ENCODE measurements at regions not wholly inside any gene's neighbourhood (a gene's known extent, or its start where the extent isn't known, plus 50 kb on each side); places are given as distances from the start of the nearest gene placed in this dataset.
"Not testable (repeated sequence)": the region's sequence is repeated elsewhere in the genome, so short reads cannot be mapped to it uniquely, and the experiment has no call there.

- H3K36me3 Mint-ChIP-seq (ENCODE audit: insufficient read depth) = no peaks in the 10 kb centered on the region
- no peak overlapping the region for H3K27ac Mint-ChIP-seq
- H3K9me3 Mint-ChIP-seq (ENCODE audit: low read depth) = no peaks in the 10 kb centered on the region
- no peak for TF ChIP-seq CTCF (IDR thresholded peaks at IDR 0.05; ENCODE audit: unreplicated experiment)
- no peaks in the 10 kb centered on the region for H3K4me1 Mint-ChIP-seq (ENCODE audit: low read depth)
- no peaks in the 10 kb centered on the region for H3K27me3 Mint-ChIP-seq
- no peak for DNase-seq (ENCODE audit: low spot score, unreplicated experiment)
- no peak overlapping the region for H3K4me3 Mint-ChIP-seq (ENCODE audit: low read depth)
Measured at GRCh38 chr7:85805249-85805648, 618.4 kb upstream of the SEMA3D start.

DNA sequence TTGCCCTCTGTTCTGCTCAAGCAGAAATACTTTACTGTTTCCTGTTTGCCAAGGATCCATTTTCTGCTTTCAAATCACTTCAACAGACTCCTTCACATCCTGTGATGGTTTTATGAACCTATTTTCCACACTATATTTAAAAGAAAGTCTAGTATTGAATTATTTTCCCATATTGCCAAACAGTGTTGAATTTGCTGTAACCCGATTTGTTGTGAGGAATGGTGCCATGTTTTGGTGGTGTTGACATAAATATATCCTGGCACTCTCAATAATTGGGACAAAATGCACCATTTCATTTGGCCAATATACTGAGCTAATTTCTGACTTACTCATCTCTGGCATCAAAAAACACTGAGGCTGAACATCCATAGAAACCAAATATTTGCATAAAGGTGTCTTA is 615.4 kb upstream of the SEMA3D start:
- Mint-ChIP-seq H3K4me3 (ENCODE audit: low read depth) (no peak overlapping the region), H3K36me3 (ENCODE audit: insufficient read depth) (no peaks in the 10 kb centered on the region), H3K4me1 (ENCODE audit: low read depth) (no peaks in the 10 kb centered on the region), H3K27ac (no peak overlapping the region), H3K9me3 (ENCODE audit: low read depth) (peaks cover 8% of the 10 kb centered on the region), H3K27me3 (no peaks in the 10 kb centered on the region)
- no peak for TF ChIP-seq CTCF (IDR thresholded peaks at IDR 0.05; ENCODE audit: unreplicated experiment)
- no peak for DNase-seq (ENCODE audit: low spot score, unreplicated experiment)

DNA sequence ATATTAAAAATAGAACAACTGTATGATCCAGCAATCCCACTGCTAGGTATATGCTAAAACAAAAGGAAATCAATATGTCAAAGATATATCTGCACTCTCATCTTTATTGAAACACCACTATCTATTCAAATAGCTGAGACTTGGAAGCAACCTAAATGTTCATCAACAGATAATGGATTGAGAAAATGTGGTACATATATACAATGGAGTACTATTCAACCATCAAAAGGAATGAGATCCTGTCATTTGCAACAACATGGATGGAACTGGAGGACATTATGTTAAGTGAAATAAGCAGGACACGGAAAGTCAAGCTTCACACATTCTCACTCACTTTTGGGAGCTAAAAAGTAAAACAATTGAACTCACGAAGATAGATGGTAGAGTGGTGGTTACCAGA is 610.1 kb upstream of the SEMA3D start:
- no peak for TF ChIP-seq CTCF (IDR thresholded peaks at IDR 0.05; ENCODE audit: unreplicated experiment)
- no peak for DNase-seq (ENCODE audit: low spot score, unreplicated experiment)
- Mint-ChIP-seq H3K4me3 (ENCODE audit: low read depth) (no peak overlapping the region), H3K27ac (no peak overlapping the region), H3K36me3 (ENCODE audit: insufficient read depth) (peaks cover 9% of the 10 kb centered on the region), H3K27me3 (no peaks in the 10 kb centered on the region), H3K4me1 (ENCODE audit: low read depth) (no peaks in the 10 kb centered on the region), H3K9me3 (ENCODE audit: low read depth) (peaks cover 39% of the 10 kb centered on the region)

DNA sequence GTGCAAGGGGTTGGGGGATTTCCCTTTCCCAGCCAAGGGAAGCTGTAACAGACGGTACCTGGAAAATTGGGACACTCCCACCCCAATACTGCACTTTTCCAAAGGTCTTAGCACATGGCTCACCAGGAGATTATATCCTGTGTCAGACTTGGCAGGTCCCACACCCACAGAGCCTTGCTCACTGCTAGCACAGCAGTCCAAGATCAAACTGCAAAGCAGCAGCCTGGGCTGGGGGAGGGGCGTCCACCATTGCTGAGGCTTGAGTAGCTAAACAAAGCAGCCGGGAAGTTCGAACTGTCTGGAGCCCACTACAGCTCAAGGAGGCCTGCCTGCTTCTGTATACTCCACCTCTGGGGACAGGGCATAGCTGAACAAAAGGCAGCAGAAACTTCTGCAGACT is 604.2 kb upstream of the SEMA3D start:
- DNase-seq (ENCODE audit: low spot score, unreplicated experiment); H3K4me1 Mint-ChIP-seq (ENCODE audit: low read depth); H3K27ac Mint-ChIP-seq; H3K4me3 Mint-ChIP-seq (ENCODE audit: low read depth); H3K27me3 Mint-ChIP-seq: not testable (repeated sequence)
- peaks cover 36% of the 10 kb centered on the region for H3K9me3 Mint-ChIP-seq (ENCODE audit: low read depth)
- H3K36me3 Mint-ChIP-seq (ENCODE audit: insufficient read depth) = peaks cover 11% of the 10 kb centered on the region

DNA sequence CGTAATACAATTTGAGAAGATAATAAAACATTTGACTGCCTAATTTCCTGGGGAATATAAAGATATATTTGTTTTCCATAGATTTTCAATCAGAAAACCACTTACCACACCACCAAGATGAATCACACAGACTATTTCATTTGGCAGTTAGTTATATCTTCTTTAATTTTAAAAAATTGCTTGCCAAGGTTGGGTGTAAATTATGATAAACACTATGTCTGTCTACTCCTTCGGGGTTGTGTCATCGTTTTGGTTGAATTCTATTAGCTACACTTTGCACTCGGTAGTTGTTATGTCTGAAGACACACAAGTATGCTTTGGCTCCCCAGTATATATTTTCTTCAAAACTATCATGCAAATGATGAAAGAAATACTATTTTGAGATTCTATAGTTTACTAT is 594.8 kb upstream of the SEMA3D start:
- TF ChIP-seq CTCF (IDR thresholded peaks at IDR 0.05; ENCODE audit: unreplicated experiment) = no peak
- H3K4me1 Mint-ChIP-seq (ENCODE audit: low read depth) = peaks cover 3% of the 10 kb centered on the region
- no peaks in the 10 kb centered on the region for H3K27me3 Mint-ChIP-seq
- DNase-seq (ENCODE audit: low spot score, unreplicated experiment) = no peak
- no peak overlapping the region for H3K4me3 Mint-ChIP-seq (ENCODE audit: low read depth)
- peaks cover 23% of the 10 kb centered on the region for H3K9me3 Mint-ChIP-seq (ENCODE audit: low read depth)
- peaks cover 16% of the 10 kb centered on the region for H3K36me3 Mint-ChIP-seq (ENCODE audit: insufficient read depth)
- no peak overlapping the region for H3K27ac Mint-ChIP-seq

GRCh38 chr7:85776691-85777345 is 590.0 kb upstream of the SEMA3D start:
- Mint-ChIP-seq H3K4me3 (ENCODE audit: low read depth) (no peak overlapping the region), H3K36me3 (ENCODE audit: insufficient read depth) (no peaks in the 10 kb centered on the region), H3K9me3 (ENCODE audit: low read depth) (no peaks in the 10 kb centered on the region), H3K27me3 (no peaks in the 10 kb centered on the region), H3K4me1 (ENCODE audit: low read depth) (peaks cover 18% of the 10 kb centered on the region), H3K27ac (peak overlapping the region; percentile 22)
- DNase-seq (ENCODE audit: low spot score, unreplicated experiment) = no peak
- TF ChIP-seq CTCF (IDR thresholded peaks at IDR 0.05; ENCODE audit: unreplicated experiment) = no peak
